ENCODE measurements at regions not wholly inside any gene's neighbourhood (a gene's known extent, or its start where the extent isn't known, plus 50 kb on each side); places are given as distances from the start of the nearest gene placed in this dataset.

DNA sequence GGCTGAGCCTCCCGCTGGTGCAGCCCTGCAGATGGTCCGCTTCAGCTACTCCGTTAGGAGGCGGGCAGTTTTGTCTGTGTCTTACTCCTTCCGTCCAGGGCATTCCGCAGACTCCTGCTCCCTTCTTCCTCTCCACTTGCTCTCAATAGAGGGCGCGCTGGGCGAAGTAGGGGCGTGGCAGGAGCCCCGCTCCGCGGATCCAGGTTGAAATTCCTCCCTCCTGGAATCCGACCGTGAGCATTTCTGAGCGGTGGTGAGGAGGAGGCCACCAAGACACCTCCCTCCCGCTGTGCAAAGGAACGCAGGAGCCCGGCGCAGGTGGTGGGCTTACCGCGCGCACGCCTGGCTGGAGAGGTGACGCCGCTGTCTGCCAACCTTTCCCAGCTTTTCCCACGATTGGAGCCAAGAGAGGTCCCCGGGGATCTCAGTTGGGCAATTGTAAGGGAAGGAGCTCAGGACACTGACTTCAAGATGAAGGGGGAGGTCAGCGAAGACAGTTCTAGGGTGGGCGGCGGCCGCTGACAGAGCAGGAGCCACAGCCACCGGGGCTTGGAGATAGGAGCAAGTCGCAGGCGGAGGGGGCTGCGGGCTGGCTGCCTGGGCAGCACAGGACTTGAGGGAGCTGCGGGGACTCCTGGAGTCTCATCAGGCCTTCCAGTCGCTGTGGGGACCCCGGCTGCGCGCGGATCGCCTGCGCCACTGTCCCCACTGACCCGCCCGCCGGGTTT lies 1011.3 kb downstream of the XPNPEP1 start:
- no peak for TF ChIP-seq TAF1 (IDR thresholded peaks at IDR 0.05; ENCODE audit: low read depth, low read length)
- TF ChIP-seq POLR2A (IDR thresholded peaks at IDR 0.05; ENCODE audit: low read depth, low read length), result no peak
- no peak for TF ChIP-seq POLR2AphosphoS5 (IDR thresholded peaks at IDR 0.05; ENCODE audit: low read depth, low read length)
